Stomach smooth muscle (tissue), 2 donors: ENCODE measurements at regions not wholly inside any gene's neighbourhood (a gene's known extent, or its start where the extent isn't known, plus 50 kb on each side); places are given as distances from the start of the nearest gene placed in this dataset.

ENCODE experiments used
- H3K27ac ChIP-seq: one replicate; pipeline ENCODE4 v1.7.0; 2013; ENCODE audit warnings: mild to moderate bottlenecking, low read length, inconsistent platforms
- H3K27me3 ChIP-seq, 2 donors: one replicate each; pipeline ENCODE4 v1.7.0; 2013; ENCODE audit warnings: low read length in 2 of 2; ENCODE audit not compliant: insufficient read depth in 2 of 2, control insufficient read depth in 1 of 2
- H3K36me3 ChIP-seq, 2 donors: one replicate each; pipeline ENCODE4 v1.7.0; 2013; ENCODE audit warnings: low read length in 2 of 2; ENCODE audit not compliant: control insufficient read depth in 2 of 2, insufficient read depth in 2 of 2
- H3K4me1 ChIP-seq: one replicate; pipeline ENCODE4 v1.7.0; 2013; ENCODE audit warnings: low read length; ENCODE audit not compliant: control insufficient read depth, insufficient read depth
- H3K4me3 ChIP-seq, 2 donors: one replicate each; pipeline ENCODE4 v1.7.0; 2013; ENCODE audit warnings: low read length in 2 of 2
- H3K9ac ChIP-seq, 2 donors: one replicate each; pipeline ENCODE4 v1.7.0; 2013; ENCODE audit warnings: low read length in 2 of 2, mild to moderate bottlenecking in 1 of 2
- H3K9me3 ChIP-seq, 2 donors: one replicate each; pipeline ENCODE4 v1.7.0; 2013; ENCODE audit warnings: low read length in 2 of 2; ENCODE audit not compliant: control insufficient read depth in 2 of 2
- donor health status: healthy.
- donor health status: Pancreatic carcinoma.

DNA sequence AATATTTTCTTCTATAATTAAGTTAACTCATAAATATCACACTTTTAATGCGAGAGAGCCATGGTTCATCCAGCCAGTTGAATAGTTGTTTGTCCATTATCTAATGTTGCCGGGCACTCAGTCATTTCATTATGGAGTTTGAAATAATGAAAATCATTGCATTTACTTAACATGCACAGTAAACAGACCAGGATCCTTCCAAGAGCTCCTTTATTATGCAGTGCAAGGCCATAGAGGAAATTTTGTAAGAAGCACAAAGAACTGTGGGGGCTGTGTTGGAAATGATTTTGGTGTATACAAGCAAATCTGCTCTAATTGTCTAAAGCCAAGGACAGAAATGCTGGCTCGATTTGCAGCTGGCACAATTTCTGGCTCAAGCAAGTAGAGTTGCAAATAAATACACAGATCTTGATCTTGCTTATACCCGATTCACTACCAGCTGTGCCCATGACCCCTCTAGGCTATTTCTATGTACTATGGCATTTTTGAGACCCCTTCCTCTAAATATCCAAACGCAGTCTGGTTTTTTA lies 400.3 kb upstream of the HNRNPA3 start:
- Histone ChIP-seq H3K36me3 (no peaks in the 10 kb centered on the region), H3K9ac (no peak overlapping the region), H3K4me3 (no peak overlapping the region), H3K27me3 (no peaks in the 10 kb centered on the region), H3K9me3 (no peaks in the 10 kb centered on the region), H3K27ac (no peak overlapping the region), H3K4me1 (no peaks in the 10 kb centered on the region)

DNA sequence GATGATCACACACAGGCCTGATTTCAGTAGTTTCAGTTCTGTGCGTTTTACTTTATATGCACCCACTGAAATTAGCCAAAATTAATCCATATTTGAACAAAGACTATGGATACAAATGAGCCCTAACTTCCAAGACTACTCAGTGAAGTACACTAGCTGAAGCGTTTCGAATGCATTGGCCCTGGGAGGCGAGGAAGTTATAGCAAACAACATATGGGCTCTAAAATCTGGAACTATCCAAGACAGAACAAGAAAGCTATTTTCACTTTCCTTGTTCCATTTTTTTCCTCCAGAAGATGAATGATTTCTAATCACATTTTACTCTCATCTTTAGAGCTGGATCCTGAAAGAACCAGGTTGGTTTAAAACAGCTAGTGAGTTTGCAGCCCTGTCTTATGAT lies 399.4 kb upstream of the HNRNPA3 start:
- no peak overlapping the region for H3K4me3 ChIP-seq
- no peak overlapping the region for H3K27ac ChIP-seq
- no peak overlapping the region for H3K9ac ChIP-seq
- no peaks in the 10 kb centered on the region for H3K9me3 ChIP-seq
- H3K27me3 ChIP-seq = no peaks in the 10 kb centered on the region
- no peaks in the 10 kb centered on the region for H3K36me3 ChIP-seq
- H3K4me1 ChIP-seq = no peaks in the 10 kb centered on the region

DNA sequence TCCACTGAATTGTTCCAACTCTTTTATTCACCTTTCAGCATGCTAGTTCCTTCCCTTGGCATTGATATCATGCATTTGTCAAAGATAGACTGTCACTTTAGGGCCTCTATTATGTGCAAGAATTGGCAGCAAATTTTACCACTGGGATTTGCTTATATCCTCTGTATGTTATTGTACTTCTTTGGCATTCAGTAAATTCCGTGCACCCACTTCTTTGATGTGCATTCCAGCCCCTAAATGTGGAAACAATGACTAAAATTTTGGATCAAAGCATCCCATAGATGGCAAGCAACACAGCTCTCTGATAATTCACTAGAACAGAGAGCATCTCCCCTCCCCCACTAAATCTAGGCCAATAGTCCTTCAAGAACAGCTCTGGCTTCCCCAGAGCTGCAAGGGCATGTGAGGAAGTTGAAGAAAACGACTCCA lies 399.0 kb upstream of the HNRNPA3 start:
- Histone ChIP-seq H3K9ac (no peak overlapping the region), H3K4me3 (no peak overlapping the region), H3K27me3 (no peaks in the 10 kb centered on the region), H3K4me1 (no peaks in the 10 kb centered on the region), H3K9me3 (no peaks in the 10 kb centered on the region), H3K27ac (no peak overlapping the region), H3K36me3 (no peaks in the 10 kb centered on the region)

DNA sequence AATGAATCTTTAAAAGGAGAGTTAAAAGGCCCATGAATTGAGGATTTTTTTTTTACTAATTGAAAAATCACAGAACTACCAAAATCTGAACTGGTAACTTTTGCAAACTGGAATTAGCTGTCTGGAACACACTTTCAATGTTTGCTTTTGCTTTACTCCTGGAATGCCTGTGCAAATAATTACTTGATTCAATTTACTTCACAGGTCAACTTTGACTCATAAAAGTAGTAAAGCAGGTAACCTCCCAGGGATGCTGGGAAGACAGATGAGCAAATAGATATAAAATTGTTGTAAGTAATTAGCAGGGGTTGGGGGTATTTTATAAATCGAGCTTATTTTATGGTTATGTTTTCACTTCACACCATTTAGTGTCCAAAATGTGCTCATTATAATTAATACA lies 398.3 kb upstream of the HNRNPA3 start:
- H3K4me3 ChIP-seq = no peak overlapping the region
- no peak overlapping the region for H3K27ac ChIP-seq
- no peaks in the 10 kb centered on the region for H3K4me1 ChIP-seq
- H3K36me3 ChIP-seq = no peaks in the 10 kb centered on the region
- H3K27me3 ChIP-seq = peaks cover 0 to 3% of the 10 kb centered on the region in 2 donors
- no peak overlapping the region for H3K9ac ChIP-seq
- no peaks in the 10 kb centered on the region for H3K9me3 ChIP-seq

- Histone ChIP-seq H3K9ac (no peak overlapping the region), H3K36me3 (no peaks in the 10 kb centered on the region), H3K4me1 (no peaks in the 10 kb centered on the region), H3K9me3 (no peaks in the 10 kb centered on the region), H3K27me3 (peaks cover 0 to 3% of the 10 kb centered on the region in 2 donors), H3K27ac (no peak overlapping the region), H3K4me3 (no peak overlapping the region)
Measured at GRCh38 chr2:176814740-176815367, 397.7 kb upstream of the HNRNPA3 start.

DNA sequence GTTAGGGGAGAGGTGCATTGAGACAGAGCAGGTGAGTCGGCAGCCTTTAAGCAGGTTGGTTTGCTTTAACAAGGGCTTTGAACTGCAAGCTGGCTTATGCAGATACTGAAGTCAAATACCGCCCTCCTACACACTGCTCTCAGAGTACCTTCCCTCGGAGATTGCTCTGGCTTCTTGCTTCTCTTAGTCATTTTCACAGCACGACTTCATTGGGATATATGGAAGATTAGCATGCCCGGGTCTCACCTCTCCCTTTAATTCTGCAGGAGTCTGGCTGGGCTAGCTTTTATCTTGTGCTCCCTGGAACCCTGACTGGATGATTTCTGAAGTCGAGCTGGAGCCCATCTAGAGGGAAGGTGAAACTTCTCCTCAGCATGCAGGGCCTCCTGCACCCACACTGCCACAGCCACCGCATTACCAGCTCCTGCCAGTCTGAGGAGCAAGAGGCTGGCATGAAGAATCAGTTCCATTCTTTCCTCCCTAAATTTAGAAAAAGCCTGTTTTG lies 395.5 kb upstream of the HNRNPA3 start:
- H3K4me1 ChIP-seq = no peaks in the 10 kb centered on the region
- H3K4me3 ChIP-seq = no peak overlapping the region
- H3K27me3 ChIP-seq = peaks cover 0 to 7% of the 10 kb centered on the region in 2 donors
- H3K27ac ChIP-seq = no peak overlapping the region
- H3K9ac ChIP-seq = no peak overlapping the region
- H3K9me3 ChIP-seq = no peaks in the 10 kb centered on the region
- H3K36me3 ChIP-seq = no peaks in the 10 kb centered on the region

DNA sequence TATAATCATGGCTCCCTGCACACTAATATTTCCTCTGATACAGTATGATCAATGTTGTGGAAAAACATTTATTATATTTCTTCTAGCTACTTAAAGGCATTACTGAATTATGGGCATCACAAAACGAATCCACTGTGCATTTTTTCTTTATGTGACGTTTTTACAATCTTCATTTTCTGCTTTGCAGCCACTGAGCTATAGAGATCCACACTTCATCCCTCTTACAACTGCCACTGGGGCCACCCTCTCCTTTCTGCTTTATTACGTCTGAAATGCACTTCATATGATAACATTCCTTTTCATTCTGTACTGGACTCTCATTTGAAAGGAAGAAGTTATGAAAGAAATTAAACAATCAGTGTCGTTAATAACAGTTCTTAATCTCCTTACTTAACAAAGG lies 394.5 kb upstream of the HNRNPA3 start:
- Histone ChIP-seq H3K27me3 (peaks cover 0 to 7% of the 10 kb centered on the region in 2 donors), H3K4me1 (no peaks in the 10 kb centered on the region), H3K9me3 (no peaks in the 10 kb centered on the region), H3K9ac (no peak overlapping the region), H3K27ac (no peak overlapping the region), H3K4me3 (no peak overlapping the region), H3K36me3 (no peaks in the 10 kb centered on the region)

- H3K9me3 ChIP-seq = no peaks in the 10 kb centered on the region
- H3K36me3 ChIP-seq = no peaks in the 10 kb centered on the region
- peaks cover 0 to 7% of the 10 kb centered on the region in 2 donors for H3K27me3 ChIP-seq
- no peak overlapping the region for H3K9ac ChIP-seq
- H3K4me1 ChIP-seq = no peaks in the 10 kb centered on the region
- no peak overlapping the region for H3K4me3 ChIP-seq
- no peak overlapping the region for H3K27ac ChIP-seq
Measured at GRCh38 chr2:176818617-176819016, 394.0 kb upstream of the HNRNPA3 start.

- no peaks in the 10 kb centered on the region for H3K9me3 ChIP-seq
- H3K36me3 ChIP-seq = no peaks in the 10 kb centered on the region
- no peak overlapping the region for H3K9ac ChIP-seq
- no peak overlapping the region for H3K4me3 ChIP-seq
- no peaks in the 10 kb centered on the region for H3K4me1 ChIP-seq
- H3K27ac ChIP-seq = no peak overlapping the region
- peaks cover 0 to 7% of the 10 kb centered on the region in 2 donors for H3K27me3 ChIP-seq
Measured at GRCh38 chr2:176819306-176819705, 393.3 kb upstream of the HNRNPA3 start.

DNA sequence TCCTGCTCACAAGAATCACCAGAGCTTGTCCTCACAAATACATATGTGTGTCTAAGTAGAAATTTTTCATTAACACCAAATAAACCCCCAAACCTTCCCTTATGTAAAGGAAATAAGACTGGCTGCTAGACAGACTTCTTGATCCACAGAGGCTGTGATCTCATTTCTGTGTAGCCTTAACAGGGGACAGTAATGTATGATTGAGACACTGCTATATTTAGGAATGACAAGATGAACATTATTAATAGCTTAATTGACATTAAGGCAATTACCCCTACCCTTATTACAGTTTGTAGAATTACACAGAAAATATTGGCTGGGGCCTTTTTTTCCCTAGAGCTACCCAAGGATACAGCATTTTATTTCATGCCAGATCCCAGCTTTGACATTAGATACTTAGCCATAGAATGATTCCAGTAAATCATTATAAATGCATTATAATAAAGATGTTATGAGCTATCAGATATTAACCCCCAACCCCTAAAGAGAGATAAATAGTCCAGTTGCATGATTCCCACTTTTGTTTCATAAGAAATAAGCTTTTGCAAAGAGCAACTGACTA lies 392.1 kb upstream of the HNRNPA3 start:
- H3K36me3 ChIP-seq = no peaks in the 10 kb centered on the region

GRCh38 chr2:176821350-176821749 lies 391.2 kb upstream of the HNRNPA3 start:
- Histone ChIP-seq H3K9me3 (no peaks in the 10 kb centered on the region), H3K4me1 (no peaks in the 10 kb centered on the region), H3K36me3 (no peaks in the 10 kb centered on the region), H3K27ac (no peak overlapping the region), H3K27me3 (peaks cover 0 to 7% of the 10 kb centered on the region in 2 donors), H3K9ac (no peak overlapping the region), H3K4me3 (no peak overlapping the region)

More for the DNA sequence above, 392.1 kb upstream of the HNRNPA3 start:
- H3K9ac ChIP-seq = no peak overlapping the region
- no peak overlapping the region for H3K27ac ChIP-seq
- no peaks in the 10 kb centered on the region for H3K4me1 ChIP-seq
- H3K9me3 ChIP-seq = no peaks in the 10 kb centered on the region
- peaks cover 0 to 7% of the 10 kb centered on the region in 2 donors for H3K27me3 ChIP-seq
- H3K4me3 ChIP-seq = no peak overlapping the region
